Breast epithelium (tissue), 4 donors: ENCODE measurements at regions not wholly inside any gene's neighbourhood (a gene's known extent, or its start where the extent isn't known, plus 50 kb on each side); places are given as distances from the start of the nearest gene placed in this dataset.

Experiments
- DNase-seq, 2 donors: peaks; one replicate each; pipeline ENCODE4 v3.0.0-alpha.2; 2019; ENCODE audit warnings: low spot score in 2 of 2
- H3K27ac ChIP-seq, 2 donors: fragments of 200-600 bp; sonication (generic) in 1 of 2; one replicate each; pipeline ENCODE4 v1.5.1; 2016 to 2019; ENCODE audit warnings: mild to moderate bottlenecking in 1 of 2
- H3K27me3 ChIP-seq, 2 donors: fragments of 200-600 bp; sonication (generic) in 1 of 2; one replicate each; pipeline versions ENCODE4 v1.5.1 to v1.6.0; 2017 to 2019; ENCODE audit warnings: control low read depth in 1 of 2, mild to moderate bottlenecking in 1 of 2
- H3K36me3 ChIP-seq: fragments of 200-600 bp; one replicate; pipeline ENCODE4 v1.5.1; 2019
- H3K4me1 ChIP-seq, 2 donors: fragments of 200-600 bp; sonication (generic); one replicate each; pipeline ENCODE4 v1.5.1; 2016 to 2019; ENCODE audit warnings: control low read depth in 1 of 2
- H3K4me3 ChIP-seq, 3 donors: fragments of 200-600 bp; sonication (generic); 1 replicate in 2 of 3; 2 replicates in 1 of 3; pipeline ENCODE4 v1.5.1; 2016 to 2019; ENCODE audit warnings: mild to moderate bottlenecking in 3 of 3, moderate library complexity in 2 of 3
- H3K9me3 ChIP-seq, 2 donors: fragments of 200-600 bp; sonication (generic) in 1 of 2; one replicate each; pipeline ENCODE4 v1.5.1; 2016 to 2019; ENCODE audit warnings: control low read depth in 1 of 2
- POLR2A ChIP-seq: fragments of 450-650 bp; IDR thresholded peaks from one replicate; pipeline ENCODE4 v1.6.1; 2016; ENCODE audit warnings: antibody characterized with exemption, mild to moderate bottlenecking, moderate library complexity
- POLR2AphosphoS5 ChIP-seq, 3 donors: sonication (generic); formaldehyde crosslinking; IDR thresholded peaks; one replicate each; pipeline ENCODE4 v1.6.1; 2017; ENCODE audit warnings: antibody characterized with exemption in 3 of 3
- intact Hi-C: fragments of 100-400 bp; cut with DNase I; formaldehyde crosslinking; loops from one replicate; pipeline ENCODE4 v1.15.1; 2023; ENCODE audit warnings: low total_unique reads
- TF ChIP-seq, protein P1 (sequence below), 3 donors: fragments of 450-650 bp; IDR thresholded peaks; one replicate each; pipeline ENCODE4 v1.5.1; 2016 to 2017; ENCODE audit warnings: antibody characterized with exemption in 3 of 3, mild to moderate bottlenecking in 3 of 3, moderate library complexity in 3 of 3

- DNase-seq = no peak
- no peak overlapping the region for H3K27ac ChIP-seq
- no peak overlapping the region for H3K4me3 ChIP-seq
- TF ChIP-seq POLR2AphosphoS5 (IDR thresholded peaks at IDR 0.05) (no peak), POLR2A (no peak)
- TF ChIP-seq, protein P1, sequence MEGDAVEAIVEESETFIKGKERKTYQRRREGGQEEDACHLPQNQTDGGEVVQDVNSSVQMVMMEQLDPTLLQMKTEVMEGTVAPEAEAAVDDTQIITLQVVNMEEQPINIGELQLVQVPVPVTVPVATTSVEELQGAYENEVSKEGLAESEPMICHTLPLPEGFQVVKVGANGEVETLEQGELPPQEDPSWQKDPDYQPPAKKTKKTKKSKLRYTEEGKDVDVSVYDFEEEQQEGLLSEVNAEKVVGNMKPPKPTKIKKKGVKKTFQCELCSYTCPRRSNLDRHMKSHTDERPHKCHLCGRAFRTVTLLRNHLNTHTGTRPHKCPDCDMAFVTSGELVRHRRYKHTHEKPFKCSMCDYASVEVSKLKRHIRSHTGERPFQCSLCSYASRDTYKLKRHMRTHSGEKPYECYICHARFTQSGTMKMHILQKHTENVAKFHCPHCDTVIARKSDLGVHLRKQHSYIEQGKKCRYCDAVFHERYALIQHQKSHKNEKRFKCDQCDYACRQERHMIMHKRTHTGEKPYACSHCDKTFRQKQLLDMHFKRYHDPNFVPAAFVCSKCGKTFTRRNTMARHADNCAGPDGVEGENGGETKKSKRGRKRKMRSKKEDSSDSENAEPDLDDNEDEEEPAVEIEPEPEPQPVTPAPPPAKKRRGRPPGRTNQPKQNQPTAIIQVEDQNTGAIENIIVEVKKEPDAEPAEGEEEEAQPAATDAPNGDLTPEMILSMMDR (IDR thresholded peaks at IDR 0.05) = no peak
- no peaks in the 10 kb centered on the region for H3K4me1 ChIP-seq
- no peaks in the 10 kb centered on the region for H3K36me3 ChIP-seq
- intact Hi-C loops = no loop called here
- H3K27me3 ChIP-seq = no peaks in the 10 kb centered on the region
- no peaks in the 10 kb centered on the region for H3K9me3 ChIP-seq
Observed at GRCh38 chr22:27244328-27244727, 557.2 kb downstream of the MN1 start.

- Histone ChIP-seq H3K4me3 (no peak overlapping the region), H3K4me1 (no peaks in the 10 kb centered on the region), H3K36me3 (no peaks in the 10 kb centered on the region), H3K27me3 (no peaks in the 10 kb centered on the region), H3K9me3 (no peaks in the 10 kb centered on the region), H3K27ac (no peak overlapping the region)
- TF ChIP-seq, protein P1 (IDR thresholded peaks at IDR 0.05) = no peak
- TF ChIP-seq POLR2A (no peak), POLR2AphosphoS5 (IDR thresholded peaks at IDR 0.05) (no peak)
- no peak for DNase-seq
- intact Hi-C loops = no loop called here
Observed at GRCh38 chr22:27245056-27245455, 556.5 kb downstream of the MN1 start.

DNA sequence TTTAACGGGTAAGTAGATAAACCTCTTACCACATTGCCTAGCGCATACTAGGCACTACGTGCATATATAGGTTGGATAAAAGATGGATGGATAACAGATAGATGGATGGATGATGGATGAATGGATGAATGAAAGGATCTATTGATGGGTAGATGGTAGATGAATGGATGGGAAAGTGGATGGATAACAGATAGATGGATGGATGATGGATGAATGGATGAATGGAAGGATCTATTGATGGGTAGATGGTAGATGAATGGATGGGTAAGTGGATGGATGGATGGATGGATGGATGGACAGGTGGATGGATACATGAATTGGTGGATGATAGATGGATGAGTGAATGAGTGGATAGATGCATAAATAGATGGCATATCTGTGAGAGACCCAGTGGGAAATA, 555.0 kb downstream of the MN1 start:
- TF ChIP-seq POLR2AphosphoS5 (IDR thresholded peaks at IDR 0.05) (no peak), POLR2A (no peak)
- TF ChIP-seq, protein P1 (IDR thresholded peaks at IDR 0.05) = no peak
- Histone ChIP-seq H3K9me3 (no peaks in the 10 kb centered on the region), H3K27ac (no peak overlapping the region), H3K27me3 (no peaks in the 10 kb centered on the region), H3K4me1 (no peaks in the 10 kb centered on the region), H3K4me3 (no peak overlapping the region), H3K36me3 (no peaks in the 10 kb centered on the region)
- intact Hi-C loops = no loop called here
- DNase-seq = no peak

DNA sequence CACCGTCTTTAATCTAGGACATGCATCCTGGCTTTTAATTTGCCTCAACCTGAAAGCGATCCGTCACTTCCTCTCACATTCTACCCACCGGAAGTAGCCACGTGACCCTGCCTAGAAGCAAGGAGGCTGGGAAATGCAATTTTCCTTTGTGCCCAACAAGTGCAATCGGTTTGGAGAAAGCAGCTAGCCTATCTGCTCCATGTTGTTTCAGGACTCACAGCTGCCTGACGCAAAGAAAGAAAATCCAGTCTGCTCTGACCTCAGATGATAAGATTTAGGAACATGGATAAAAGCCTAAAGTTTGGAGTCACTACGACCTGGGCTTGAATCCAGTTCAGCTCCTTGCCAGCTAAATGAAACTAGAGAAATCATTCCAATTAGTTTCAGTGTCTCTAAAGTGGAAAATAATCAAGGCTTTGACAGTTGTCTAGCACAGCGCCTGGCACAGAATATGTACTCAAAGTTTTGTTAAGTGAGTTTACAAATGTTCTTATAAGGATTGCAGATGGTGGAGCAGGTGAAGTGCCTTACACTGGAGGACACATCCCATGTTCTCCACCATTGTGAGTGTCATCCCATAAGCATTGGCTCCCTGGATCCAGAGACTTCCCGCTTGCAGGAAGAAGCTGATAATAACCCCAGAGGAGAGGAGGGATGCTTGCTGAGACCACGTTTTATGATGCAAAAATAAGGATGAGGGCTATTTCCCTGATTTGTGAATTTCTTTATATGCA, 553.7 kb downstream of the MN1 start:
- Histone ChIP-seq H3K9me3 (no peaks in the 10 kb centered on the region), H3K27me3 (no peaks in the 10 kb centered on the region), H3K27ac (no peak overlapping the region), H3K36me3 (no peaks in the 10 kb centered on the region), H3K4me3 (no peak overlapping the region), H3K4me1 (no peaks in the 10 kb centered on the region)
- no peak for TF ChIP-seq POLR2A
- TF ChIP-seq POLR2AphosphoS5 (IDR thresholded peaks at IDR 0.05) = no peak
- TF ChIP-seq, protein P1 (IDR thresholded peaks at IDR 0.05) = no peak
- intact Hi-C loops = no loop called here
- DNase-seq = no peak

DNA sequence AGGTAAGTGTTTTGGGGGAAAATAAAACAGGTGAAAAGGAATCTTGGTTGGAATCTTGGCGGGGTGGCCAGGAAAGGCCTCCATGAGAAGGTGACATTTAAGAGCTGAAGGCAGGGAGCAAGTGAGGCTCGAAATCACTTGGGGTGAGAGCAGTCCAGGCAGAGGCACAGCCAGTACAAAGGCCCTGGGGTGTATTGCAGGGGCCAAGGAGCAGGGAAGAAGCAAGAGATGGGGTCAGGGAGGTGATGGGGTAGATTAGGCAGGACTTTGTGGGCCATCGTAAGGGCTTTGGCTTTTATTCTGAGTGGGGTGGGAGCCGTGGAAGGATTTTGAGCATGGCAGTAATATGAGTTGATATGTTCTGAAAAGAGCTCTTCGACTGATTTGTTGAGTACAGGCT, 551.1 kb downstream of the MN1 start:
- Histone ChIP-seq H3K27me3 (no peaks in the 10 kb centered on the region), H3K9me3 (peaks cover 4 to 9% of the 10 kb centered on the region in 2 donors), H3K36me3 (no peaks in the 10 kb centered on the region), H3K27ac (no peak overlapping the region), H3K4me1 (no peaks in the 10 kb centered on the region), H3K4me3 (no peak overlapping the region)
- TF ChIP-seq POLR2AphosphoS5 (IDR thresholded peaks at IDR 0.05) = no peak
- TF ChIP-seq, protein P1 (IDR thresholded peaks at IDR 0.05) = no peak
- no peak for TF ChIP-seq POLR2A
- intact Hi-C loops = no loop called here
- no peak for DNase-seq
